C4-2B (cell line): ENCODE measurements at regions not wholly inside any gene's neighbourhood (a gene's known extent, or its start where the extent isn't known, plus 50 kb on each side); places are given as distances from the start of the nearest gene placed in this dataset.

Experiments used
- H3K27ac ChIP-seq: fragments of 450-650 bp; 2 replicates; pipeline ENCODE4 v1.5.1; 2017
- CTCF ChIP-seq: fragments of 450-650 bp; conservative IDR thresholded peaks from 2 replicates; pipeline ENCODE4 v1.5.1; 2017; ENCODE audit warnings: mild to moderate bottlenecking
- ZFX ChIP-seq: fragments of 450-650 bp; IDR thresholded peaks from 2 replicates; pipeline ENCODE4 v1.6.1; 2017

GRCh38 chr21:24935991-24936390 is 671.3 kb downstream of the MRPL39 start:
- H3K27ac ChIP-seq = no peak overlapping the region
- TF ChIP-seq ZFX (no peak), CTCF (no peak)

- H3K27ac ChIP-seq = no peak overlapping the region
- TF ChIP-seq CTCF = no peak
- TF ChIP-seq ZFX = no peak
Measured at GRCh38 chr21:24910591-24910990, 696.7 kb downstream of the MRPL39 start.

- TF ChIP-seq ZFX = no peak
- no peak for TF ChIP-seq CTCF
- no peak overlapping the region for H3K27ac ChIP-seq
Measured at GRCh38 chr21:24903994-24904635, 703.2 kb downstream of the MRPL39 start.

GRCh38 chr21:24899138-24899537 is 708.1 kb downstream of the MRPL39 start:
- no peak overlapping the region for H3K27ac ChIP-seq
- TF ChIP-seq ZFX (no peak), CTCF (no peak)

- TF ChIP-seq ZFX (no peak), CTCF (no peak)
- no peak overlapping the region for H3K27ac ChIP-seq
Measured at GRCh38 chr21:24897883-24898282, 709.4 kb downstream of the MRPL39 start.

DNA sequence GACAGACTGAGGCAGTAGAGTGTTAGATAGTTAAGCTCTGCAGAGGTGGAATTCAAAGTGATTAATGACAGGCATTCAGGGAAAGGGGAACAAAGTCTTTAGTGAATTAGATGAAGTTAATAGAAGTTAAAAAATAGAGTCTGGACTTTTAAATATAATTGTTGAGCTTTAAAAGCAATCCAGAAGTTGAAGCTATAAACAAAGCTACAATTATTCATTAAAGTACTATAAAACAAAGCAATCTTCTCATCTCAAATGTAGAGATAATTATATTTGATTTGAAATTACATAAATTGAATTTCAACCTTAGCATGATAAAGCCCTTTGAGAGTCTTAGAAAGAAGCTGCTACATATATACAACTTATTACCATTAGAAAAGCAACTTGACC is 710.6 kb downstream of the MRPL39 start:
- TF ChIP-seq ZFX (no peak), CTCF (no peak)
- no peak overlapping the region for H3K27ac ChIP-seq

- TF ChIP-seq CTCF (peak; percentile 58), ZFX (no peak)
- H3K27ac ChIP-seq = no peak overlapping the region
Measured at GRCh38 chr21:24895885-24896734, 711.2 kb downstream of the MRPL39 start.
